Liver (tissue), 8 donors: ENCODE measurements at regions not wholly inside any gene's neighbourhood (a gene's known extent, or its start where the extent isn't known, plus 50 kb on each side); places are given as distances from the start of the nearest gene placed in this dataset.

Experiments used
- DNase-seq: peaks from one replicate; pipeline ENCODE4 v3.0.0-alpha.2; 2017; ENCODE audit warnings: low spot score
- H3K27ac ChIP-seq, 2 donors: one replicate each; pipeline ENCODE4 v1.7.0; 2013; ENCODE audit warnings: inconsistent platforms in 2 of 2, low read length in 2 of 2, control low read depth in 1 of 2, low read depth in 1 of 2, mild to moderate bottlenecking in 1 of 2
- H3K27me3 ChIP-seq, 4 donors: one replicate each; pipeline versions ENCODE4 v1.6.1 to v1.7.0; 2013; ENCODE audit warnings: low read length in 3 of 4, inconsistent platforms in 1 of 4, mild to moderate bottlenecking in 1 of 4, moderate library complexity in 1 of 4; ENCODE audit not compliant: control insufficient read depth in 4 of 4, insufficient read depth in 4 of 4
- H3K36me3 ChIP-seq, 4 donors: one replicate each; pipeline versions ENCODE4 v1.6.1 to v1.7.0; 2013; ENCODE audit warnings: low read length in 3 of 4, mild to moderate bottlenecking in 3 of 4, low read depth in 1 of 4, moderate library complexity in 1 of 4; ENCODE audit not compliant: control insufficient read depth in 4 of 4, insufficient read depth in 3 of 4
- H3K4me1 ChIP-seq, 4 donors: one replicate each; pipeline versions ENCODE4 v1.6.1 to v1.7.0; 2013; ENCODE audit warnings: low read length in 3 of 4, mild to moderate bottlenecking in 3 of 4, moderate library complexity in 1 of 4; ENCODE audit not compliant: control insufficient read depth in 4 of 4, insufficient read depth in 4 of 4
- H3K4me3 ChIP-seq, 3 donors: one replicate each; pipeline versions ENCODE4 v1.6.1 to v1.7.0; 2013; ENCODE audit warnings: low read length in 3 of 3, control low read depth in 1 of 3, low read depth in 1 of 3, mild to moderate bottlenecking in 1 of 3
- H3K9ac ChIP-seq, 2 donors: one replicate each; pipeline ENCODE4 v1.7.0; 2013; ENCODE audit warnings: low read length in 2 of 2, mild to moderate bottlenecking in 2 of 2, moderate library complexity in 2 of 2, control low read depth in 1 of 2, low read depth in 1 of 2
- H3K9me3 ChIP-seq, 4 donors: one replicate each; pipeline versions ENCODE4 v1.6.1 to v1.7.0; 2013; ENCODE audit warnings: low read length in 3 of 4; ENCODE audit not compliant: control insufficient read depth in 4 of 4
- EGR1 ChIP-seq, 2 donors: IDR thresholded peaks; 2 replicates each; pipeline ENCODE4 v1.6.1; 2016 to 2018; ENCODE audit warnings: antibody characterized with exemption in 2 of 2, low read depth in 2 of 2
- FOXA1 ChIP-seq: IDR thresholded peaks from 2 replicates; pipeline ENCODE4 v1.6.1; 2016; ENCODE audit warnings: antibody characterized with exemption
- FOXA2 ChIP-seq: IDR thresholded peaks from 2 replicates; pipeline ENCODE4 v1.6.1; 2016; ENCODE audit warnings: antibody characterized with exemption
- GABPA ChIP-seq, 2 donors: IDR thresholded peaks in 1 of 2; conservative IDR thresholded peaks in 1 of 2; 2 replicates each; pipeline ENCODE4 v1.6.1; 2016; ENCODE audit warnings: antibody characterized with exemption in 2 of 2, mild to moderate bottlenecking in 1 of 2, moderate library complexity in 1 of 2
- HNF4A ChIP-seq, 2 donors: conservative IDR thresholded peaks; 2 replicates each; pipeline ENCODE4 v1.6.1; 2016; ENCODE audit warnings: antibody characterized with exemption in 2 of 2, mild to moderate bottlenecking in 2 of 2
- HNF4G ChIP-seq: IDR thresholded peaks from 2 replicates; pipeline ENCODE4 v1.6.1; 2016; ENCODE audit warnings: antibody characterized with exemption
- JUND ChIP-seq, 2 donors: IDR thresholded peaks; 2 replicates each; pipeline ENCODE4 v1.6.1; 2016; ENCODE audit warnings: antibody characterized with exemption in 2 of 2
- NR2F2 ChIP-seq: IDR thresholded peaks from 2 replicates; pipeline ENCODE4 v1.6.1; 2016; ENCODE audit warnings: antibody characterized with exemption
- RAD21 ChIP-seq, 2 donors: IDR thresholded peaks; 2 replicates each; pipeline ENCODE4 v1.6.1; 2016; ENCODE audit warnings: antibody characterized with exemption in 2 of 2, mild to moderate bottlenecking in 2 of 2
- RXRA ChIP-seq, 2 donors: IDR thresholded peaks; 2 replicates each; pipeline ENCODE4 v1.6.1; 2017 to 2018; ENCODE audit warnings: antibody characterized with exemption in 2 of 2, mild to moderate bottlenecking in 1 of 2
- SP1 ChIP-seq: IDR thresholded peaks from 2 replicates; pipeline ENCODE4 v1.6.1; 2018; ENCODE audit warnings: antibody characterized with exemption, mild to moderate bottlenecking
- TAF1 ChIP-seq: conservative IDR thresholded peaks from 2 replicates; pipeline ENCODE4 v1.6.1; 2016; ENCODE audit warnings: antibody characterized with exemption, mild to moderate bottlenecking
- YY1 ChIP-seq: IDR thresholded peaks from 2 replicates; pipeline ENCODE4 v1.6.1; 2016; ENCODE audit warnings: antibody characterized with exemption, mild to moderate bottlenecking
- WGBS: extraction: QIAGEN DNeasy Blood & Tissue Kit; methylation state at CpG from one replicate; pipeline ENCODE4 v1.1.7; 2013; 5-methylcytosine and 5-hydroxymethylcytosine counted together
- TF ChIP-seq, protein P1 (sequence below): IDR thresholded peaks from 2 replicates; pipeline ENCODE4 v1.6.1; 2016; ENCODE audit warnings: antibody characterized with exemption, mild to moderate bottlenecking
- TF ChIP-seq, protein P2 (sequence below): IDR thresholded peaks from 2 replicates; pipeline ENCODE4 v1.6.1; 2016; ENCODE audit warnings: antibody characterized with exemption
- TF ChIP-seq, protein P3 (sequence below): fragments of 150-350 bp; IDR thresholded peaks from 2 replicates; pipeline ENCODE4 v1.5.1; 2017; ENCODE audit warnings: improper control_type of control experiment, low read depth, low read length; ENCODE audit not compliant: missing input control
- TF ChIP-seq, protein P4 (sequence below): IDR thresholded peaks from 2 replicates; pipeline ENCODE4 v1.6.1; 2016; ENCODE audit warnings: antibody characterized with exemption
- TF ChIP-seq, protein P5 (sequence below): IDR thresholded peaks from 2 replicates; pipeline ENCODE4 v1.6.1; 2016; ENCODE audit warnings: antibody characterized with exemption
- donor health status: healthy.
- donor health status: healthy.
- donor health status: healthy.
- donor health status: healthy.
- donor health status: healthy.

DNA sequence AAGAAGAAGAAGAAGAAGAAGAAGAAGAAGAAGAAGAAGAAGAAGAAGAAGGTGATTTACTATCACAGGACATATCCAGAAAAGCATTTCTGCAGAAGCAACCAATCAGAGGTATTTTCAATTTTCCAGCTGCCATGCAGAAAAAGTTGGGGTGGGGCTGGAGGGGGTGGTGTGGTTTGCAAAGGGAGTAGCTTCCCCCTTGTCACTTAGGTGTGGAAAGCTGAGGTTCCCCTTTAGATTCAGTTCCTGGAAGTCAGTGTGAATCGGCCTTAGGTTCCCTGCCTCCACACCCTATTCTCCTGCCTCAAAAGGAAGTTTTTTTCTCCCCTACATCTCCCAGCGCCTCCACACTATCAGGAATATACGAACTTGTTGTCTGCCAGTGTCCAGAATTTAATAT, 276.7 kb upstream of the ARRDC4 start:
- 63% methylated on average over 3 of the region's 3 CpGs for WGBS
- no peak overlapping the region for H3K4me3 ChIP-seq
- no peak overlapping the region for H3K9ac ChIP-seq
- H3K4me1 ChIP-seq = no peaks in the 10 kb centered on the region
- H3K36me3 ChIP-seq = peaks cover 0 to 4% (median 0%) of the 10 kb centered on the region in 4 donors
- no peak for DNase-seq
- H3K27me3 ChIP-seq = no peaks in the 10 kb centered on the region
- no peak overlapping the region for H3K27ac ChIP-seq
- TF ChIP-seq, protein P1, sequence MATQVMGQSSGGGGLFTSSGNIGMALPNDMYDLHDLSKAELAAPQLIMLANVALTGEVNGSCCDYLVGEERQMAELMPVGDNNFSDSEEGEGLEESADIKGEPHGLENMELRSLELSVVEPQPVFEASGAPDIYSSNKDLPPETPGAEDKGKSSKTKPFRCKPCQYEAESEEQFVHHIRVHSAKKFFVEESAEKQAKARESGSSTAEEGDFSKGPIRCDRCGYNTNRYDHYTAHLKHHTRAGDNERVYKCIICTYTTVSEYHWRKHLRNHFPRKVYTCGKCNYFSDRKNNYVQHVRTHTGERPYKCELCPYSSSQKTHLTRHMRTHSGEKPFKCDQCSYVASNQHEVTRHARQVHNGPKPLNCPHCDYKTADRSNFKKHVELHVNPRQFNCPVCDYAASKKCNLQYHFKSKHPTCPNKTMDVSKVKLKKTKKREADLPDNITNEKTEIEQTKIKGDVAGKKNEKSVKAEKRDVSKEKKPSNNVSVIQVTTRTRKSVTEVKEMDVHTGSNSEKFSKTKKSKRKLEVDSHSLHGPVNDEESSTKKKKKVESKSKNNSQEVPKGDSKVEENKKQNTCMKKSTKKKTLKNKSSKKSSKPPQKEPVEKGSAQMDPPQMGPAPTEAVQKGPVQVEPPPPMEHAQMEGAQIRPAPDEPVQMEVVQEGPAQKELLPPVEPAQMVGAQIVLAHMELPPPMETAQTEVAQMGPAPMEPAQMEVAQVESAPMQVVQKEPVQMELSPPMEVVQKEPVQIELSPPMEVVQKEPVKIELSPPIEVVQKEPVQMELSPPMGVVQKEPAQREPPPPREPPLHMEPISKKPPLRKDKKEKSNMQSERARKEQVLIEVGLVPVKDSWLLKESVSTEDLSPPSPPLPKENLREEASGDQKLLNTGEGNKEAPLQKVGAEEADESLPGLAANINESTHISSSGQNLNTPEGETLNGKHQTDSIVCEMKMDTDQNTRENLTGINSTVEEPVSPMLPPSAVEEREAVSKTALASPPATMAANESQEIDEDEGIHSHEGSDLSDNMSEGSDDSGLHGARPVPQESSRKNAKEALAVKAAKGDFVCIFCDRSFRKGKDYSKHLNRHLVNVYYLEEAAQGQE = no peak
- TF ChIP-seq JUND (IDR thresholded peaks at IDR 0.05) = no peak
- TF ChIP-seq NR2F2 = no peak
- TF ChIP-seq RAD21 (IDR thresholded peaks at IDR 0.05) = no peak
- TF ChIP-seq HNF4G = no peak
- TF ChIP-seq YY1 = no peak
- no peak for TF ChIP-seq GABPA (IDR thresholded peaks at IDR 0.05 in 1 of 2, conservative IDR thresholded peaks at IDR 0.05 in 1 of 2)
- TF ChIP-seq TAF1 = no peak
- TF ChIP-seq, protein P2, sequence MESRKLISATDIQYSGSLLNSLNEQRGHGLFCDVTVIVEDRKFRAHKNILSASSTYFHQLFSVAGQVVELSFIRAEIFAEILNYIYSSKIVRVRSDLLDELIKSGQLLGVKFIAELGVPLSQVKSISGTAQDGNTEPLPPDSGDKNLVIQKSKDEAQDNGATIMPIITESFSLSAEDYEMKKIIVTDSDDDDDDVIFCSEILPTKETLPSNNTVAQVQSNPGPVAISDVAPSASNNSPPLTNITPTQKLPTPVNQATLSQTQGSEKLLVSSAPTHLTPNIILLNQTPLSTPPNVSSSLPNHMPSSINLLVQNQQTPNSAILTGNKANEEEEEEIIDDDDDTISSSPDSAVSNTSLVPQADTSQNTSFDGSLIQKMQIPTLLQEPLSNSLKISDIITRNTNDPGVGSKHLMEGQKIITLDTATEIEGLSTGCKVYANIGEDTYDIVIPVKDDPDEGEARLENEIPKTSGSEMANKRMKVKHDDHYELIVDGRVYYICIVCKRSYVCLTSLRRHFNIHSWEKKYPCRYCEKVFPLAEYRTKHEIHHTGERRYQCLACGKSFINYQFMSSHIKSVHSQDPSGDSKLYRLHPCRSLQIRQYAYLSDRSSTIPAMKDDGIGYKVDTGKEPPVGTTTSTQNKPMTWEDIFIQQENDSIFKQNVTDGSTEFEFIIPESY = no peak
- TF ChIP-seq SP1 = no peak
- no peak for TF ChIP-seq FOXA1
- TF ChIP-seq, protein P3, sequence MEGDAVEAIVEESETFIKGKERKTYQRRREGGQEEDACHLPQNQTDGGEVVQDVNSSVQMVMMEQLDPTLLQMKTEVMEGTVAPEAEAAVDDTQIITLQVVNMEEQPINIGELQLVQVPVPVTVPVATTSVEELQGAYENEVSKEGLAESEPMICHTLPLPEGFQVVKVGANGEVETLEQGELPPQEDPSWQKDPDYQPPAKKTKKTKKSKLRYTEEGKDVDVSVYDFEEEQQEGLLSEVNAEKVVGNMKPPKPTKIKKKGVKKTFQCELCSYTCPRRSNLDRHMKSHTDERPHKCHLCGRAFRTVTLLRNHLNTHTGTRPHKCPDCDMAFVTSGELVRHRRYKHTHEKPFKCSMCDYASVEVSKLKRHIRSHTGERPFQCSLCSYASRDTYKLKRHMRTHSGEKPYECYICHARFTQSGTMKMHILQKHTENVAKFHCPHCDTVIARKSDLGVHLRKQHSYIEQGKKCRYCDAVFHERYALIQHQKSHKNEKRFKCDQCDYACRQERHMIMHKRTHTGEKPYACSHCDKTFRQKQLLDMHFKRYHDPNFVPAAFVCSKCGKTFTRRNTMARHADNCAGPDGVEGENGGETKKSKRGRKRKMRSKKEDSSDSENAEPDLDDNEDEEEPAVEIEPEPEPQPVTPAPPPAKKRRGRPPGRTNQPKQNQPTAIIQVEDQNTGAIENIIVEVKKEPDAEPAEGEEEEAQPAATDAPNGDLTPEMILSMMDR = no peak
- no peak for TF ChIP-seq RXRA (IDR thresholded peaks at IDR 0.05)
- TF ChIP-seq, protein P4, sequence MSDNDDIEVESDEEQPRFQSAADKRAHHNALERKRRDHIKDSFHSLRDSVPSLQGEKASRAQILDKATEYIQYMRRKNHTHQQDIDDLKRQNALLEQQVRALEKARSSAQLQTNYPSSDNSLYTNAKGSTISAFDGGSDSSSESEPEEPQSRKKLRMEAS = no peak
- TF ChIP-seq EGR1 (IDR thresholded peaks at IDR 0.05; ENCODE audit: low read depth in 2 of 2) = no peak
- no peak for TF ChIP-seq HNF4A (conservative IDR thresholded peaks at IDR 0.05)
- TF ChIP-seq, protein P5, sequence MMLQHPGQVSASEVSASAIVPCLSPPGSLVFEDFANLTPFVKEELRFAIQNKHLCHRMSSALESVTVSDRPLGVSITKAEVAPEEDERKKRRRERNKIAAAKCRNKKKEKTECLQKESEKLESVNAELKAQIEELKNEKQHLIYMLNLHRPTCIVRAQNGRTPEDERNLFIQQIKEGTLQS = no peak
- no peak for TF ChIP-seq FOXA2
- H3K9me3 ChIP-seq = no peaks in the 10 kb centered on the region
